ENCODE measurements at regions not wholly inside any gene's neighbourhood (a gene's known extent, or its start where the extent isn't known, plus 50 kb on each side); places are given as distances from the start of the nearest gene placed in this dataset.

- Mint-ChIP-seq H3K9me3 (no peaks in the 10 kb centered on the region), H3K36me3 (ENCODE audit: low read depth) (no peaks in the 10 kb centered on the region), H3K27ac (no peak overlapping the region), H3K4me3 (no peak overlapping the region), H3K4me1 (peaks cover 12% of the 10 kb centered on the region), H3K27me3 (ENCODE audit: insufficient read depth) (no peaks in the 10 kb centered on the region)
- TF ChIP-seq CTCF (conservative IDR thresholded peaks at IDR 0.05): no peak
- H3K27me3 ChIP-seq (ENCODE audit: control insufficient read depth, insufficient read depth, low read length, poor library complexity, severe bottlenecking): no peaks in the 10 kb centered on the region
- no peak overlapping the region for H3K4me3 ChIP-seq (ENCODE audit: low read length)
- H3K9ac ChIP-seq (ENCODE audit: extremely low read depth, low read length, poor library complexity, severe bottlenecking): no peak overlapping the region
- no peaks in the 10 kb centered on the region for H3K9me3 ChIP-seq (ENCODE audit: control insufficient read depth, low read length)
- DNase-seq: no peak
- no peaks in the 10 kb centered on the region for H3K4me1 ChIP-seq (ENCODE audit: control insufficient read depth, insufficient read depth, low read length)
- no peak overlapping the region for H3K27ac ChIP-seq (ENCODE audit: low read depth, low read length)
- H3K36me3 ChIP-seq (ENCODE audit: control insufficient read depth, insufficient read depth, low read length): no peaks in the 10 kb centered on the region
Observed at GRCh38 chr12:16681196-16681595, 75.2 kb upstream of the LMO3 start.

- no peak overlapping the region for H3K4me3 Mint-ChIP-seq
- H3K4me1 ChIP-seq (ENCODE audit: control insufficient read depth, insufficient read depth, low read length): no peaks in the 10 kb centered on the region
- H3K9ac ChIP-seq (ENCODE audit: extremely low read depth, low read length, poor library complexity, severe bottlenecking): no peak overlapping the region
- H3K9me3 ChIP-seq (ENCODE audit: control insufficient read depth, low read length): no peaks in the 10 kb centered on the region
- H3K4me3 ChIP-seq (ENCODE audit: low read length): no peak overlapping the region
- H3K27ac ChIP-seq (ENCODE audit: low read depth, low read length): no peak overlapping the region
- no peak for DNase-seq
- H3K4me1 Mint-ChIP-seq: peaks cover 9% of the 10 kb centered on the region
- no peak for TF ChIP-seq CTCF (conservative IDR thresholded peaks at IDR 0.05)
- H3K36me3 Mint-ChIP-seq (ENCODE audit: low read depth): no peaks in the 10 kb centered on the region
- H3K36me3 ChIP-seq (ENCODE audit: control insufficient read depth, insufficient read depth, low read length): no peaks in the 10 kb centered on the region
- 84% methylated on average over 2 of the region's 3 CpGs; no CpG with 5 or more reads in 1 of the 2 experiments for WGBS, 2 experiments (ENCODE audit: insufficient coverage in 1 of 2, insufficient read length in 1 of 2)
- no peaks in the 10 kb centered on the region for H3K9me3 Mint-ChIP-seq
- H3K27me3 ChIP-seq (ENCODE audit: control insufficient read depth, insufficient read depth, low read length, poor library complexity, severe bottlenecking): no peaks in the 10 kb centered on the region
- H3K27me3 Mint-ChIP-seq (ENCODE audit: insufficient read depth): no peaks in the 10 kb centered on the region
- no peak overlapping the region for H3K27ac Mint-ChIP-seq
Observed at GRCh38 chr12:16675438-16675837, 69.5 kb upstream of the LMO3 start.

GRCh38 chr12:16674885-16675284, 68.9 kb upstream of the LMO3 start:
- Mint-ChIP-seq H3K27me3 (ENCODE audit: insufficient read depth) (no peaks in the 10 kb centered on the region), H3K27ac (no peak overlapping the region), H3K4me3 (no peak overlapping the region), H3K9me3 (no peaks in the 10 kb centered on the region), H3K4me1 (peaks cover 7% of the 10 kb centered on the region), H3K36me3 (ENCODE audit: low read depth) (no peaks in the 10 kb centered on the region)
- Histone ChIP-seq H3K4me3 (ENCODE audit: low read length) (no peak overlapping the region), H3K27ac (ENCODE audit: low read depth, low read length) (no peak overlapping the region), H3K36me3 (ENCODE audit: control insufficient read depth, insufficient read depth, low read length) (no peaks in the 10 kb centered on the region), H3K9ac (ENCODE audit: extremely low read depth, low read length, poor library complexity, severe bottlenecking) (no peak overlapping the region), H3K9me3 (ENCODE audit: control insufficient read depth, low read length) (no peaks in the 10 kb centered on the region), H3K27me3 (ENCODE audit: control insufficient read depth, insufficient read depth, low read length, poor library complexity, severe bottlenecking) (no peaks in the 10 kb centered on the region), H3K4me1 (ENCODE audit: control insufficient read depth, insufficient read depth, low read length) (no peaks in the 10 kb centered on the region)
- 69 to 77% methylated on average over 2 of the region's 2 CpGs for WGBS, 2 experiments (ENCODE audit: insufficient coverage in 1 of 2, insufficient read length in 1 of 2)
- no peak for DNase-seq
- TF ChIP-seq CTCF (conservative IDR thresholded peaks at IDR 0.05): peak; percentile 65

Data from endodermal cell (in vitro differentiated cells).